ENCODE measurements at regions not wholly inside any gene's neighbourhood (a gene's known extent, or its start where the extent isn't known, plus 50 kb on each side); places are given as distances from the start of the nearest gene placed in this dataset.
"Not testable (repeated sequence)": the region's sequence is repeated elsewhere in the genome, so short reads cannot be mapped to it uniquely, and the experiment has no call there.

DNA sequence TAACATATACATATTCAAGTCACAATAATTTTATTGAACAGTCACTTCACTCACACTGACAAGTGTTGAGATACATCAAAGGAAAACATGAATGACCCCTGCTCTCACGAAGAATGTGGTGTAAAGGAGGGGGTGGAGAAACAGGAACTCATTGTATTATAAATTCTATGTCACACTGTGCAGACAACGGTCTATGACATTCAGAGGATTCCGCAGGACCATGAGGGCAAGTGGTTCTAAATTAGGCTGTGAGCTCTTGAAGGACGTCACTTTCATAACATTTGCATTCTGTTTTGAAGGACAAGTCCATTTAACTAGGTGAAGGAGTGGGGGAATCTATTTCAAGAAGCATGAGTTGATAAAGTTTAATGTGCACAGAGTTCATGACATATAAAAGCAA lies 415.2 kb upstream of the HS3ST1 start:
- WGBS (ENCODE audit: insufficient coverage, insufficient read length), result no CpG with 5 or more reads among the region's 4 CpGs
- Histone ChIP-seq H3K27me3 (ENCODE audit: control insufficient read depth, insufficient read depth, low read length) (no peaks in the 10 kb centered on the region), H3K36me3 (ENCODE audit: control insufficient read depth, insufficient read depth, low read length) (no peaks in the 10 kb centered on the region), H3K9me3 (ENCODE audit: control insufficient read depth, insufficient read depth, low read length) (no peaks in the 10 kb centered on the region), H3K4me3 (ENCODE audit: low read length) (no peak overlapping the region), H3K27ac (ENCODE audit: low read length) (no peak overlapping the region), H3K4me1 (ENCODE audit: control insufficient read depth, insufficient read depth, low read length) (no peaks in the 10 kb centered on the region; the same call in 1 of the 2 replicates)
- no peak for DNase-seq (ENCODE audit: low read depth, low spot score)

- no CpG with 5 or more reads among the region's 1 CpG for WGBS (ENCODE audit: insufficient coverage, insufficient read length)
- DNase-seq (ENCODE audit: low read depth, low spot score), result no peak
- no peak overlapping the region for H3K27ac ChIP-seq (ENCODE audit: low read length)
- no peak overlapping the region for H3K4me3 ChIP-seq (ENCODE audit: low read length)
- H3K4me1 ChIP-seq (ENCODE audit: control insufficient read depth, insufficient read depth, low read length), result no peaks in the 10 kb centered on the region; the same call in 1 of the 2 replicates
- H3K27me3 ChIP-seq (ENCODE audit: control insufficient read depth, insufficient read depth, low read length), result no peaks in the 10 kb centered on the region
- no peaks in the 10 kb centered on the region for H3K9me3 ChIP-seq (ENCODE audit: control insufficient read depth, insufficient read depth, low read length)
- no peaks in the 10 kb centered on the region for H3K36me3 ChIP-seq (ENCODE audit: control insufficient read depth, insufficient read depth, low read length)
These were observed 414.6 kb upstream of the HS3ST1 start for GRCh38 chr4:11843340-11843739.

DNA sequence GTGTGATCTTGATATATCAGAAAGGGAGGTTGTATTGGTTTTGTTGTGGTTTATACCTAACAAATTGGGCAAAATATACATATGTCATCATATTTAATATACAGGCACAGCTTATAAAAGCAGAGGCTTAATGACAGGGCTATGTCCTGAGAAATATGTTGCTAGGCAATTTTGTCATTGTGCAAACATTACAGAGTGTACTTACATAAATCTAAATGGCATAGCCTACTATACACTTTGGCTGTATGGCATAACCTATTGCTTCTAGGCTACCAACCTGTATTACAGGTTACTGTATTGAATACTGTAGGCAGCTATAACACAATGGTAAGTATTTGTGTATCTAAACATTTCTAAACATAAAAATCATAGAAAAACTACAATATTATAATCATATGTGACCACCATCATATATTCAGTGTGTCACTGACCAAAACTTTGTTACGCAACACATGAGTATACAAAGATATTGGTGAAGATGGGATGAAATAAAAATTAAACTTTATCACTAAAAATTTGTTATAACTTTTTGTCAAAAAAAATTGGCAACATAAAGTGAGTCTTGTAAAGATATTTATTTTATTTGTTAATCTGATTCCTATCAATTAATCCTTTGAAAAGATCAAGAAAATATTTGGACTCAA lies 414.0 kb upstream of the HS3ST1 start:
- Histone ChIP-seq H3K4me1 (ENCODE audit: control insufficient read depth, insufficient read depth, low read length) (no peaks in the 10 kb centered on the region; the same call in 1 of the 2 replicates), H3K4me3 (ENCODE audit: low read length) (no peak overlapping the region), H3K27me3 (ENCODE audit: control insufficient read depth, insufficient read depth, low read length) (no peaks in the 10 kb centered on the region), H3K9me3 (ENCODE audit: control insufficient read depth, insufficient read depth, low read length) (no peaks in the 10 kb centered on the region), H3K27ac (ENCODE audit: low read length) (no peak overlapping the region), H3K36me3 (ENCODE audit: control insufficient read depth, insufficient read depth, low read length) (no peaks in the 10 kb centered on the region)
- no peak for DNase-seq (ENCODE audit: low read depth, low spot score)
- no CpG with 5 or more reads among the region's 1 CpG for WGBS (ENCODE audit: insufficient coverage, insufficient read length)

- Histone ChIP-seq H3K27ac (ENCODE audit: low read length) (no peak overlapping the region), H3K27me3 (ENCODE audit: control insufficient read depth, insufficient read depth, low read length) (no peaks in the 10 kb centered on the region), H3K9me3 (ENCODE audit: control insufficient read depth, insufficient read depth, low read length) (no peaks in the 10 kb centered on the region), H3K4me3 (ENCODE audit: low read length) (no peak overlapping the region), H3K4me1 (ENCODE audit: control insufficient read depth, insufficient read depth, low read length) (no peaks in the 10 kb centered on the region), H3K36me3 (ENCODE audit: control insufficient read depth, insufficient read depth, low read length) (no peaks in the 10 kb centered on the region)
- no peak for DNase-seq (ENCODE audit: low read depth, low spot score)
These were observed 411.2 kb upstream of the HS3ST1 start for GRCh38 chr4:11839889-11840288.

DNA sequence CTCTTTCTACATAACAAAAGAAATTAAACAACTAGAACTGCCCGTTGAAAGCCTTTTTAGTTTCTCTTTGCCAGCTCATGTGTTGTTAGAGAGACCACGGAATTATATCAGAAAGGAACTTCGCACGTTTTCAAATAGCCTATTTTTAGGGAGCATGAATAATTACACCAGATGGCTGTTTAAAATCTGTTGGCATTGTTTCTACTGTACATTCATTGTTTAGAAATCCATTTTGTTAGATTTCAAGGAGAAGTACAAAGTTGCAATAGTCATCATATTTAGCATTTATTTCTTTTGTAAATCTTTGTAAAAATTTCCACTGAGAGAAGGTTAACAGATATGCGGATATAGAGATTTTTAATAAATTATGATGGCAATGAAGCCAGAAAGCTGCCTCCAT lies 403.0 kb upstream of the HS3ST1 start:
- Histone ChIP-seq H3K9me3 (ENCODE audit: control insufficient read depth, insufficient read depth, low read length) (no peaks in the 10 kb centered on the region), H3K27ac (ENCODE audit: low read length) (no peak overlapping the region)

GRCh38 chr4:11824566-11824965 lies 395.9 kb upstream of the HS3ST1 start:
- H3K36me3 ChIP-seq (ENCODE audit: control insufficient read depth, insufficient read depth, low read length), result no peaks in the 10 kb centered on the region
- H3K4me3 ChIP-seq (ENCODE audit: low read length), result no peak overlapping the region
- no peaks in the 10 kb centered on the region for H3K4me1 ChIP-seq (ENCODE audit: control insufficient read depth, insufficient read depth, low read length)
- 100% methylated on average over 1 of the region's 2 CpGs for WGBS (ENCODE audit: insufficient coverage, insufficient read length)
- no peak overlapping the region for H3K27ac ChIP-seq (ENCODE audit: low read length)
- DNase-seq (ENCODE audit: low read depth, low spot score), result no peak
- H3K9me3 ChIP-seq (ENCODE audit: control insufficient read depth, insufficient read depth, low read length), result no peaks in the 10 kb centered on the region
- H3K27me3 ChIP-seq (ENCODE audit: control insufficient read depth, insufficient read depth, low read length), result no peaks in the 10 kb centered on the region

More for the DNA sequence above, 403.0 kb upstream of the HS3ST1 start:
- no peaks in the 10 kb centered on the region for H3K36me3 ChIP-seq (ENCODE audit: control insufficient read depth, insufficient read depth, low read length)
- WGBS (ENCODE audit: insufficient coverage, insufficient read length), result no CpG with 5 or more reads among the region's 5 CpGs
- no peaks in the 10 kb centered on the region for H3K27me3 ChIP-seq (ENCODE audit: control insufficient read depth, insufficient read depth, low read length)
- no peak for DNase-seq (ENCODE audit: low read depth, low spot score)
- no peaks in the 10 kb centered on the region for H3K4me1 ChIP-seq (ENCODE audit: control insufficient read depth, insufficient read depth, low read length)
- H3K4me3 ChIP-seq (ENCODE audit: low read length), result no peak overlapping the region

DNA sequence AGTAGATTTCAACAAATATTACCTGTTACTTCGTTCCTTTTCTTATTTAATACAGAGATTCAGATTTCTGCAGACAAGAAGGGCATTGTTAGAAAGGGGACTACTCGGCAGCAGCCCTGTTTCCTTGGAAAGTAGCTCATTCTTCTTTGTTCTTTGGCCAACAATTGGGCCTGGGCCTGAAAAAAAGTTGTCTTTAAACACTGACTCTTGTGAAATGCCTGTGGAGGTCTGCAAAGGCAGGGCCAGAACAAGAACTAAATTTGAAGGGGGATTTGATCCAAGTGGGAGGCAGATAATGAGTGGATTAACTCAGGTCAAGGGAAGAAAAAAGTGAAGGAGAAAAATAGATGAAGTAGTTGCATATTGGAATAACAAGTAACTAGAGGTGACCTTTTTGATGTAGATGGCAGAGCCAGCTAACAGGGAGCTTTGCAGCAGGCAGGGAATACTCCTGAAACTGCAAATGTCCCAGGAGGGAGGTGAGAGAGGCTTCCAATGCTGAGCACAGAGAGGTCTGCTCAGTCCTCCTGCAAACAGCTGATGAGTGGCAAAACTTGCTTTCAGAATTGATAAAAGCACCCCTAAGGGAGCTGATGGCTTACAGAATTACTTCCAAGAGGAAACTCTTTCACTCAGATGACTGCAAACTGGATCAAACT lies 393.2 kb upstream of the HS3ST1 start:
- no peaks in the 10 kb centered on the region for H3K27me3 ChIP-seq (ENCODE audit: control insufficient read depth, insufficient read depth, low read length)

DNA sequence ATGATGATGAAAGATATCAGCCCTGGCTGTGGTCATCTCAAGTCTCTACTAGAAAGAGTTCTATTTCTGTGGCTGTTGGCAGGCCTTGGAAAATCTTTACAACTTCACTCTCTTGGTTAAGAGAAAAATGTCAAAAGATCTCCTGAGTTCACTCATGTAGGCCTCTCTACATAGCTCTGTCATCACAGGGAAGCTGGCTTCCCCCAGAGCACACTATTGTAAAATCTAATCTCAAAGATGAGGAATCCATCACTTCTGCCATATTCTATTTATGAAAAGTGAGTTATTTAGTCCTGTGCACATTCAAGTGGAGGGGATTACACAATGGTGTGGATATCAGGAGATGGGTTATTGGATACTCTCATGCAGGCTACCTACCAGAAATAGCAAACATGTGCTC lies 388.4 kb upstream of the HS3ST1 start:
- no peak for DNase-seq (ENCODE audit: low read depth, low spot score)
- no peak overlapping the region for H3K4me3 ChIP-seq (ENCODE audit: low read length)
- H3K27me3 ChIP-seq (ENCODE audit: control insufficient read depth, insufficient read depth, low read length), result no peaks in the 10 kb centered on the region
- no peaks in the 10 kb centered on the region for H3K4me1 ChIP-seq (ENCODE audit: control insufficient read depth, insufficient read depth, low read length)
- no peaks in the 10 kb centered on the region for H3K9me3 ChIP-seq (ENCODE audit: control insufficient read depth, insufficient read depth, low read length)
- no peaks in the 10 kb centered on the region for H3K36me3 ChIP-seq (ENCODE audit: control insufficient read depth, insufficient read depth, low read length)
- H3K27ac ChIP-seq (ENCODE audit: low read length), result no peak overlapping the region

More for the DNA sequence above, 393.2 kb upstream of the HS3ST1 start:
- H3K27ac ChIP-seq (ENCODE audit: low read length), result no peak overlapping the region
- no peak overlapping the region for H3K4me3 ChIP-seq (ENCODE audit: low read length)
- no peaks in the 10 kb centered on the region for H3K36me3 ChIP-seq (ENCODE audit: control insufficient read depth, insufficient read depth, low read length)
- no CpG with 5 or more reads among the region's 2 CpGs for WGBS (ENCODE audit: insufficient coverage, insufficient read length)
- DNase-seq (ENCODE audit: low read depth, low spot score), result no peak
- no peaks in the 10 kb centered on the region for H3K4me1 ChIP-seq (ENCODE audit: control insufficient read depth, insufficient read depth, low read length)
- H3K9me3 ChIP-seq (ENCODE audit: control insufficient read depth, insufficient read depth, low read length), result no peaks in the 10 kb centered on the region

DNA sequence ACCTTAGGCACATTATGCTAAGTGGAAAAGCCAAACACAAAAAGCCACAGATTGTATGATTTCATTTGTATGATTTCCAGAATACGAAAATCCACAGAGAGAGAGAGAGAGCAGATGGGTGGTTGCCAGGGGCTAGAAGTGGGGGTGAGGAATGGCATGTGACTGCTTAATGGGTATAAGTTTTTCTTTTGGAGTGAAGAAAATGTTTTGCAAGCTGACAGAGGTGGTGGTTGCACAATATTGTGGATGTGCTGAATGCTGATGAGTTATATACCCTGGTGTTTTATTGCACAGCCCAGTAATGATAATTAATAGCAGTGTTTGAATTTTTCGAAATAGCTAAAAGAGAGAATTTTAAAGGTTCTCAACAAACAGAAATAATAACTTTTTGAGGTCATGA lies 386.1 kb upstream of the HS3ST1 start:
- no CpG with 5 or more reads among the region's 2 CpGs for WGBS (ENCODE audit: insufficient coverage, insufficient read length)
- Histone ChIP-seq H3K4me3 (ENCODE audit: low read length) (no peak overlapping the region), H3K27ac (ENCODE audit: low read length) (no peak overlapping the region), H3K9me3 (ENCODE audit: control insufficient read depth, insufficient read depth, low read length) (no peaks in the 10 kb centered on the region), H3K27me3 (ENCODE audit: control insufficient read depth, insufficient read depth, low read length) (no peaks in the 10 kb centered on the region), H3K4me1 (ENCODE audit: control insufficient read depth, insufficient read depth, low read length) (no peaks in the 10 kb centered on the region), H3K36me3 (ENCODE audit: control insufficient read depth, insufficient read depth, low read length) (no peaks in the 10 kb centered on the region)
- no peak for DNase-seq (ENCODE audit: low read depth, low spot score)

DNA sequence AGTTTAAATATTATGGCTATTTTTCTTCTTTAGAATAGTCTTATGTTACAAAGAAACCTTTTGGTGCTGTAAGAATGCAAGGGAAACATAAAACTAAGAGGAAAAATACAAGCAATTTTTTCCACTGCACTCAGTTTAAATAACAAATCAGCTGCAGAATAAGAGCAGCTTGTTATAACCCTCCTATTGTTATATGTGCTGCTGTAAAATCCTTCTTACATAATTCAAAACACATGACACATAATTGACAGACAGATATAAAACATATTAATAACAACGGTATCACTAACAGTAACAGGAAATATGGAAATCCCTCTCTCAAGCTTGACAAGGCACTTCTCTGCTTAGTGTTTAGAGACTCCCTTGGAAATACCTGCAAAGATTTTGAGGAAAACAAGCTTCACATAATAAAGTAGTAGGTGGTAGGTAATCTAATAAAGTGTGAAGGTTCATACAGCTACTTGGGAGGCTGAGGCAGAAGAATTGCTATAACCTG lies 385.3 kb upstream of the HS3ST1 start:
- H3K4me1 ChIP-seq (ENCODE audit: control insufficient read depth, insufficient read depth, low read length), result no peaks in the 10 kb centered on the region
- no peak for DNase-seq (ENCODE audit: low read depth, low spot score)
- no peak overlapping the region for H3K27ac ChIP-seq (ENCODE audit: low read length)
- no peak overlapping the region for H3K4me3 ChIP-seq (ENCODE audit: low read length)
- no peaks in the 10 kb centered on the region for H3K9me3 ChIP-seq (ENCODE audit: control insufficient read depth, insufficient read depth, low read length)
- H3K27me3 ChIP-seq (ENCODE audit: control insufficient read depth, insufficient read depth, low read length), result no peaks in the 10 kb centered on the region
- H3K36me3 ChIP-seq (ENCODE audit: control insufficient read depth, insufficient read depth, low read length), result no peaks in the 10 kb centered on the region
- no CpG with 5 or more reads among the region's 1 CpG for WGBS (ENCODE audit: insufficient coverage, insufficient read length)

DNA sequence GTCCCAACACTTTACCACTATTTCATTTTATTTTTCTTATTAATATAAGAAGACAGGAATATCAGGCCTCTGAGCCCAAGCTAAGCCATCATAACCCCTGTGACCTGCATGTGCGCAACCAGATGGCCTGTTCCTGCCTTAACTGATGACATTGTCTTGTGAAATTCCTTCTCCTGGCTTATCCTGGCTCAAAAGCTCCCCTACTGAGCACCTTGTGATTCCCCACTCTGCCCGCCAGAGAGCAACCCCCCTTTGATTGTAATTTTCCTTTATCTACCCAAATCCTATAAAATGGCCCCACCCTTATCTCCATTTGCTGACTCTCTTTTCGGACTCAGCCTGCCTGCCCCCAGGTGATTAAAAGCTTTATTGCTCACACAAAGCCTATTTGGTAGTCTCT lies 382.8 kb upstream of the HS3ST1 start:
- not testable (repeated sequence) for H3K27me3 ChIP-seq (ENCODE audit: control insufficient read depth, insufficient read depth, low read length); DNase-seq (ENCODE audit: low read depth, low spot score); H3K9me3 ChIP-seq (ENCODE audit: control insufficient read depth, insufficient read depth, low read length); H3K36me3 ChIP-seq (ENCODE audit: control insufficient read depth, insufficient read depth, low read length); H3K27ac ChIP-seq (ENCODE audit: low read length); H3K4me3 ChIP-seq (ENCODE audit: low read length); H3K4me1 ChIP-seq (ENCODE audit: control insufficient read depth, insufficient read depth, low read length)
- WGBS (ENCODE audit: insufficient coverage, insufficient read length), result no CpG with 5 or more reads among the region's 3 CpGs
